ENCODE measurements at regions not wholly inside any gene's neighbourhood (a gene's known extent, or its start where the extent isn't known, plus 50 kb on each side); places are given as distances from the start of the nearest gene placed in this dataset.
"Not testable (repeated sequence)": the region's sequence is repeated elsewhere in the genome, so short reads cannot be mapped to it uniquely, and the experiment has no call there.

DNA sequence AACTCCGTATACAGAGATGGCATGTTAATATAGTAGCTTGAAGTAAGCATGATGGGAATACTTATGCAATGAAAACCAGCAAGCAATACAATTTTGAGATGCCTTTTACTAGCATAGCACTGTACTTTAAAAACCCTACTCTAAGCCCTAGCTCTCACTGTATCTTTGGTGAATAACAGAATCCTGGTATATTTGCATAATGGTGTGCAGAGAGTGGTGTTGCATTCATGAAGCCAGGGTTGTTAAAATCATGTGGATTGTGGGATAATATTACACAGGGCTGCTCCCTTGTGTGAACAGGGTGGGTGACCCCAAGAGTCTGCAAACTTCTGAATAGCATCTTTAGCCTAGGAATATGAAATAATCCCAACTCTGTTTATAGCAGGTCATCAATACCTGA is 105.2 kb upstream of the BMP2 start:
- TF ChIP-seq, protein P1, sequence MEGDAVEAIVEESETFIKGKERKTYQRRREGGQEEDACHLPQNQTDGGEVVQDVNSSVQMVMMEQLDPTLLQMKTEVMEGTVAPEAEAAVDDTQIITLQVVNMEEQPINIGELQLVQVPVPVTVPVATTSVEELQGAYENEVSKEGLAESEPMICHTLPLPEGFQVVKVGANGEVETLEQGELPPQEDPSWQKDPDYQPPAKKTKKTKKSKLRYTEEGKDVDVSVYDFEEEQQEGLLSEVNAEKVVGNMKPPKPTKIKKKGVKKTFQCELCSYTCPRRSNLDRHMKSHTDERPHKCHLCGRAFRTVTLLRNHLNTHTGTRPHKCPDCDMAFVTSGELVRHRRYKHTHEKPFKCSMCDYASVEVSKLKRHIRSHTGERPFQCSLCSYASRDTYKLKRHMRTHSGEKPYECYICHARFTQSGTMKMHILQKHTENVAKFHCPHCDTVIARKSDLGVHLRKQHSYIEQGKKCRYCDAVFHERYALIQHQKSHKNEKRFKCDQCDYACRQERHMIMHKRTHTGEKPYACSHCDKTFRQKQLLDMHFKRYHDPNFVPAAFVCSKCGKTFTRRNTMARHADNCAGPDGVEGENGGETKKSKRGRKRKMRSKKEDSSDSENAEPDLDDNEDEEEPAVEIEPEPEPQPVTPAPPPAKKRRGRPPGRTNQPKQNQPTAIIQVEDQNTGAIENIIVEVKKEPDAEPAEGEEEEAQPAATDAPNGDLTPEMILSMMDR (IDR thresholded peaks at IDR 0.05; ENCODE audit: borderline replicate concordance, insufficient read depth, low read depth, low read length), result no peak
- H3K4me3 ChIP-seq (ENCODE audit: low read depth, low read length), result no peak overlapping the region

DNA sequence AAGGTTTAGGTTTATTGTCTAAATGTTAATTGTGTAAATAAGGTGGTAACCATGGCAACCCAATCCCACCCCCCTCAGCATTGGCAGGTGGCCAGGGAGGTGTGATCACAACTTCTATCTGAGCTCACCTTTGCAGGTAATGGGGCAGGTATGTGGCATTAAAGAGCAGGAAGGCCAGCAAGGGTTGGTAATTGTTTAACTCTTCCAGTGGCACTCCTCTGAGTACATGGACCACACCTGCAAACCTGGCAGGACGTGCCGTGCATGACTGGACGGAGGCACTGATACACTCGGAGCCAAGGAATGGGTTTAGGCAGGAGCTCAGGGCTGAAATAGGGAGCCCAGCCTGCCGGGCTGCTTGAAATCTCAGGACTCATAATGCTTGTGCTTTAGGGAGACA is 107.0 kb upstream of the BMP2 start:
- H3K4me3 ChIP-seq (ENCODE audit: low read depth, low read length), result no peak overlapping the region
- TF ChIP-seq, protein P1 (IDR thresholded peaks at IDR 0.05; ENCODE audit: borderline replicate concordance, insufficient read depth, low read depth, low read length), result no peak

DNA sequence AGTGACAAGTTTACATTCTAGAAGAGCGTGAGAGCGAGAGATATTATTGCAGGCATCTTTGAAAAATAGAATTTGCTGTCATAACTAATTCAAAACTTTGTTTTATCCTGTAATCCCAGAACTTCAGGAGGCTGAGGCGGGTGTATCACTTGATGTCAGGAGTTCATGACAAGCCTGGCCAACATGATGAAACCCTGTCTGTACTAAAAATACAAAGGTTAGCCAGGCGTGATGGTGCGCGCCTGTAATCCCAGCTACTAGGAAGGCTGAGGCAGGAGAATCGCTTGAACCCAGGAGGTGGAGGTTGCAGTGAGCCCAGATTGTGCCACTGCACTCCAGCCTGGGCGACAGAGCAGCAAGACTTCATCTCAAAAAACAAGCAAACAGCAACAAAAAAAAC is 108.6 kb upstream of the BMP2 start:
- H3K4me3 ChIP-seq (ENCODE audit: low read depth, low read length), result not testable (repeated sequence)

DNA sequence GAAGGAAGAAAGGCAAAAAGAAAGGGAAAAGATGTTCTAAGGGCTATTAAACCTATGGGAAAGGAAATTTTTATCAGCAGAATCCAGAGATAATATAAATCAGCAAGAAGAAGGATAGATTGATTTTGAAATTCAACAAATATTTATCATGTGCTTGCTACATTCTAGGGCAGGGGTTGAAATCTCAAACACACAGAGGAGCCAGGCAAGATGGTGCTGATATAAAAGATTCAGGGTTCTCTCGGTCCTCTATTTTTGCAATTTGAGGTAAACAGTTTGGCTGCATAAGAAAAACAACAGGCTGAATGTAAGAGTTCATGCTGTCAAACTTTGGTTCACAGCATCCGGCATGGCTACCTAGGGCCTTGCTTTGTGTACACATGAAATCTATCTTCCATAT is 109.6 kb upstream of the BMP2 start:
- TF ChIP-seq, protein P1 (IDR thresholded peaks at IDR 0.05; ENCODE audit: borderline replicate concordance, insufficient read depth, low read depth, low read length), result no peak
- no peak overlapping the region for H3K4me3 ChIP-seq (ENCODE audit: low read depth, low read length)

DNA sequence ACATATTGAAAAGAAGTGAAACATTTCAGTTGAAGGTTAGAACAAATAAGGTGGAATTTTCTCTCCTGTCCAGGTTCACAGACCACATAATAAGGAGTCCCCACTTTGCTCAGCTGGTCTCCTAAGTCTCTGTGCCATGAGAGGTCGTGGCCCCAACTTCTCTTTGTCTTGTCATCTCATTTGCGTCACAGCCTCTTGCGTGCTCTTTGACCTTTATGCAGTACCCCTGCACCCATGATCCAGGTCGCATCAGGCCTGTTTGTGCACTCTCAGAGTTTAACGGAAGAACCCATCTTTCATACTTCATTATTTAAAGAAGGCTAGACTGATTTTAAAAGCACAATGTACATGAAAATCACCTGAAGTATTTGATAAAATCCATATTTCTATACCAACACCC is 110.4 kb upstream of the BMP2 start:
- H3K4me3 ChIP-seq (ENCODE audit: low read depth, low read length), result no peak overlapping the region
- TF ChIP-seq, protein P1 (IDR thresholded peaks at IDR 0.05; ENCODE audit: borderline replicate concordance, insufficient read depth, low read depth, low read length), result no peak

DNA sequence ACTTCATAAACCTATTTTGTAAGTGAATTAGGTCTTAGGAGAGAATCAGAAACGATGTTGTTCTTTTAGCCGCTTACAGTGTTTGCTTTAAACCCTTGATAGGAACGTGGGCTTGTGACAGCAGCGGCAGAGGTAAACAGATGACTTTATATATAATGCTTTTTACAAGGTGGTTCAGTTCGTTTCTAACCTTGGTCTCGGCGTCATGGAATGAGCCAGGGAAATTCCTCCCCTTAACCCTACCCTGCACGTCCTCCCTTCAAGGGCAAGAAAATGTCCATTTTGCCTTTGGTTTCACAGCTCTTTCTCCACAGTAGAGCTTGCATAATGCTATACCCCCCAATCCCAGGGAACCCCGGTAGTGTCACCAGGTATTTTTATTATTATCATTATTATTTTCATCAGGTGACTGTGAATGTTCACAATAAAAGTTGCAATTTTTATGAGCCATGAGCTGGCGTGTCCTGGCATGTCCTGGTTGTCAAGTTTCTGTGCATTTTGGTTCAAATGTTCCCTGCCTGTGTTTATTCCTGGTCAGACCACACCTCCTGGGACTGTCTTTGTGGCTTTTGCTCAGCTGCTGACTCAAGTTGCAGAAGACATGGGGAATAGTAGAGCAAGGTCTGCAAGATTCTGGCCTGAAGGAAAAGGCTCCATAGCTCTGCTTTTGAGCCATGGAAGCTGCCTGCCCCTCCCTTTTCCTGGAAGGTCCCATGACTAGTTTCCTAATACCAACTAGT is 112.8 kb upstream of the BMP2 start:
- TF ChIP-seq, protein P1 (IDR thresholded peaks at IDR 0.05; ENCODE audit: borderline replicate concordance, insufficient read depth, low read depth, low read length), result no peak
- H3K4me3 ChIP-seq (ENCODE audit: low read depth, low read length), result no peak overlapping the region

DNA sequence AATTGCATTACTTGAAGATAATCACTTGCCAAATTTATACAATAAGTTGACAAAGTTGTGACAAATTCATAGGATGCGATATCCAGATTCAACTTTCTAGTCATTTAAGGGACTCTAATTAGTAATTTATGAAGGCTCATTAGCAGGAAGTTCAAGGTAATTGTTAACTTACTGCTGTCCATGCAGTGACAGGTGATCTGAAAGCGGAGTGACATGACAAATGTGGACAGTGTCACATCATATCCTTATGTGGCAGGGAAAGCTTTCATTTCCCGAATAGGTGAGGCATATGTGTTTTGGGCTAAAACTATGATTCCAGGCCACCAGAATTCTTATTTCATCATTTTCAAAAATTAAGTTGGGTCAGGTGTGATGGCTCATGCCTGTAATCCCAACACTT is 115.9 kb upstream of the BMP2 start:
- no peak overlapping the region for H3K4me3 ChIP-seq (ENCODE audit: low read depth, low read length)
- TF ChIP-seq, protein P1 (IDR thresholded peaks at IDR 0.05; ENCODE audit: borderline replicate concordance, insufficient read depth, low read depth, low read length), result no peak

Measured in GM12875 (cell line).